ENCODE measurements at regions not wholly inside any gene's neighbourhood (a gene's known extent, or its start where the extent isn't known, plus 50 kb on each side); places are given as distances from the start of the nearest gene placed in this dataset.
"Not testable (repeated sequence)": the region's sequence is repeated elsewhere in the genome, so short reads cannot be mapped to it uniquely, and the experiment has no call there.

- TF ChIP-seq CTCF (IDR thresholded peaks at IDR 0.05; ENCODE audit: low read depth, low read length, poor library complexity, severe bottlenecking); EZH2phosphoT487 (IDR thresholded peaks at IDR 0.05; ENCODE audit: borderline replicate concordance, low read length): not testable (repeated sequence)
These were observed 354.5 kb downstream of the CEP170 start for GRCh38 chr1:242900558-242900957.

Measured in DOHH2 (cell line).